HG02943 (cell line): ENCODE measurements at regions not wholly inside any gene's neighbourhood (a gene's known extent, or its start where the extent isn't known, plus 50 kb on each side); places are given as distances from the start of the nearest gene placed in this dataset.

ENCODE experiments used
- ATAC-seq: cut with Tn5 transposase; IDR thresholded peaks from one replicate; pipeline ENCODE4 v1.9.1; 2021; ENCODE audit warnings: mild to moderate bottlenecking, low read depth, moderate library complexity; ENCODE audit not compliant: unreplicated experiment

- no peak for ATAC-seq
These were observed 702.4 kb downstream of the TUSC7 start for GRCh38 chr3:117411971-117412370.

GRCh38 chr3:117417411-117417810, 707.8 kb downstream of the TUSC7 start:
- ATAC-seq, result no peak

DNA sequence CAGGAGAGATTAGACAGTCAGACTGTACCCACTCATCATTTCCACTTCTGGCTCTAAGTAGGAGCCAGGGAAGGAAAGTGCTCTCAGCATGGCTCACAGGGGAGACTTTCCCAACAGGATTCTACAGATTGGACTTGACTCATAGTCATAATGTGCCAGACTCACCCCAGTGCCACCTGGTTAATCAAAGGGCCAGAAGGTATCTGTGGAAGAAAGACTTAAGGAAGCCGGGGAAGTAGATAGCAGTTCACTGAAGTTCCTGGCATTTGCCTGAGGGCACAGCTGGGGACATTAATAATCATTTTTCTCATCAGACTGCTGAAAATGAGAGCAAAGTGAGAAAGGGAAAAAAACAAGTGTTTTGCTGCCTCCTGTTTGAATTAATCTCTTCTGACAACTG, 717.5 kb downstream of the TUSC7 start:
- no peak for ATAC-seq

DNA sequence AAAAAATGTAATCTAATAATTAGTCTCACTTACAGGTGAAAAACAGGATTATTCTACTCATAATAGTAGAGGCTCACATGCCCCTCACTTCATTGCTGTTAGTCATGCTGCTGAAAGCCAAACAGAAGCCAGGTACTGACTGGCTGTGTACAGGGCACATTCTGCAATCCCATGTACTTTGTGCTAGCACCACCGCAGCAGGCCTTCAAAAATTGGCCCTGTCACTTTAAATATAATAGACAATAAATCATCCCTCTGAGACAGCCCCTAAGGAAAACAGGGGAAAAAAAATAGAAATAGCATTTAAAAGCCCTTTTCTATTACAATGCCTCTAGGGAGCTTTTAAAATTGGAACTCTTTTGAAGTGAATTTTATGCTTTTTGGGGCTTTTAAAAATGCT, 723.8 kb downstream of the TUSC7 start:
- ATAC-seq, result no peak

GRCh38 chr3:117434661-117435412, 725.3 kb downstream of the TUSC7 start:
- ATAC-seq, result no peak

GRCh38 chr3:117435506-117435905, 725.9 kb downstream of the TUSC7 start:
- no peak for ATAC-seq

GRCh38 chr3:117439812-117440211, 730.2 kb downstream of the TUSC7 start:
- ATAC-seq, result no peak

GRCh38 chr3:117441851-117442250, 732.3 kb downstream of the TUSC7 start:
- no peak for ATAC-seq

DNA sequence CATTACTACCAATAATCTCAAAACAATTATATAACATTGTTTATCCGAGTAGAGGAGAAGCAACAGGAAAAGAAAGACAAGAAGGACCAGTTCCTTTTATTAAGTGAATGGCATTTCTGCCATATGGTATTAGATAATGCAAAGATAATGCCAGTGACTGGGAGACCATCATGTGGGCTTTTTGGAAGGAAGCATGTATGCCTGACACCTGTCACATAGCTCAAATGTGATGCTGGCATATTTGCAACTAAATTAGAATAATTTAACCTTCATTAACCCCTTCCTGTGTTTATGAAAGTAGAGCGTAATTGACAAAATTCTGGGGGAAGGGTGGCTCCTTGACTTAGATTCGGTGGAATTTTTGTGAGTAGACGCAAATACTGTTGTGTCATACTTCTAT, 733.0 kb downstream of the TUSC7 start:
- no peak for ATAC-seq

- no peak for ATAC-seq
These were observed 733.4 kb downstream of the TUSC7 start for GRCh38 chr3:117443014-117443413.

GRCh38 chr3:117444175-117444574, 734.6 kb downstream of the TUSC7 start:
- no peak for ATAC-seq

GRCh38 chr3:117447419-117447818, 737.8 kb downstream of the TUSC7 start:
- no peak for ATAC-seq

- no peak for ATAC-seq
These were observed 740.4 kb downstream of the TUSC7 start for GRCh38 chr3:117450026-117450425.

GRCh38 chr3:117454254-117454653, 744.7 kb downstream of the TUSC7 start:
- no peak for ATAC-seq

DNA sequence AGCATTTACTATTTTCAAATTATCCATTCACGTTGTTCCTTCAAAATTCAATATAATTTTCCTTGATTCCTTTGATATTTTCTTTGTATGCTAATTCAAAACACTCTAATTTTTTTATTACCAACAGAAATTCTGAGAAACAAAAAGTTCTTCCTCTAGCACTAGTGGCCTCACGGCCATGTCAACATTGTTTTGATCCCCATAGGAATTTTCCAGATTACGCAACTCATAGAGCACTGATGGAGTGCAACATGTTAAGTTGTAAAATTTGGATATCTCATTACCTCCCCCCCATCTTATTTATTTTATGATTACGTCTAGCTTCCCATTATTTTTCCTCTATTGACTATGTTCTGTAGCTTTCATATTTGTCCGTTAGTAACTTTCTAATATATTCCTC, 745.3 kb downstream of the TUSC7 start:
- no peak for ATAC-seq

- no peak for ATAC-seq
These were observed 746.2 kb downstream of the TUSC7 start for GRCh38 chr3:117455782-117456181.

DNA sequence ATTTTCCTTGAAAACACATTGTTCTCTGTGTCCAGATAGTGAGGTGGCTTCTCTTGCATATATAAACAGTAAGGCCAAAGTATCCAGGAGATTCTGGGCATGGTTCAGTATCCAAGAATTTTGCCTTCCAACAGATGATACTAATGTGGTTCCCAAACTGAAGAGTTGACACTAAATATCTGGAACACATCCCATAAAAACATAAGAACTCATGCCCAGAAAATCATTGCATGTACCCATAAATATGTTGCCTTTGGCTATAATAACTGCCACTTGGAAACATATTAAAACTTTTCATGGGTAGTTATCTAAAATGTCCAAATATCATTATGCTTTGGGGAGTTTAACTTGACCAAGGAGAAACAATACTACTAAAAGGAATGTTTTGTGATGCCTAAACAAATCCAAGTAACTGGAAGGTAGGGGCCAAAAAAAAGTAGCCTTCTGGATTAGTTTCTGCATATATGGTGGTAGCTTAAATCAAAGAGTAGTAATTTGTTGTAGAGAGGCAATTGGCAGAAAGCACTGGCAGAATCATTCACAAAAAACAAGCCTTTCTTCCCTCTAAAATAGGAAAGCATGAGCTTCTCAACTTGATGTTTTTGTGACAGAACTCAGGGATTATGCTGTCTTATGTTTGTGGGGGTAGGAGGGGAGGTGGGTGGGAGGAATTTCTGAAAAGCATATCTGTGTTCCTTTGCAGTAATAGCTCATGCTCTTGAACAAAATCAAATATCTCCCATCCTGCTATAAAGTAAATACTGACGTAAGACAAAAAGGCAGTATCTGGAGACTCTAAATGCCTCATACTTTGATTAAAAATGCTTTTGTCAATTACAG, 753.9 kb downstream of the TUSC7 start:
- ATAC-seq, result no peak

DNA sequence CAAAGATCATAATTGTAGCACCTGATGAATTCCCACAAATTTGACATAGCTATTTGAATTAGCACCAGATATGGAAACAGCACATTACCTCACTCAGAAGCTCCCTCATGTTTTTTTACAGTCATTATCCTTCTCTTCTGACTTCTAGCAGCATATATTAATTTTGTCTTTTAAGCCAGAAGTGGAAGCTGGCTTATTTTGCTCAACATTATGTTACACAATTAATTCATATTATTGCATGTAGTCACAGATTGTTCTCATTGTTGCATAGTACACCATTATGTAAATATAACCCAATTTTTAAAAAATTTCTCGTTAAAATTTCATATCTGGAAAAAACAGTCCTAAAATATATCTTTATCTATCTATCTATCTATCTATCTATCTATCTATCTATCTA, 762.3 kb downstream of the TUSC7 start:
- no peak for ATAC-seq

DNA sequence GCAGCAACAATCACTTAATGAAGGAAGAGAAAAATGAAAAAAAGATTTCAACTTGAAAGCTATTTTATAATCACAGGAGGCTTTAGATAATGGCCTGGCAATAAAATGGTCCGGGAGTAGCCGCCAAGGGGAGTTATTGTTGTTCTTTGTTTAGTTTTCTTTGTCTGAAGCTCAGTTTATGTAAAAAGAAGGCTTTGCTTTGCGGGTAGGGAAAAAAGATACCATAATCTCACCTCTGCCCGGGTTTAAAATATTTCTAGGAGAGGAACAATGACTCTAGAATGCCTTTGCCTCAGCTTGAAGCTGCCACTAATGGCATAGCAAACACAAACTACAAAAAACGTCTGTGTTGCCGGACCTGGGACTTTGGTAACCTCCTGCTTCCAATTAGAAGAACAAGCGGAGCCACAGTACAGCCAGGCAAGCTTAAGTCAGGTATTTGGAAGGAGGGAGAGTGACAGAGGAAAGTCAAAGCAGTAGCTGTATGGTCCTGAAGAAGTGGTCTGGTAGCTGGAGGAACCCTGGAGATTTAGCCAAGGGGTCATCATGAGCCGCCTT, 764.5 kb downstream of the TUSC7 start:
- ATAC-seq, result no peak

GRCh38 chr3:117476572-117476971, 767.0 kb downstream of the TUSC7 start:
- ATAC-seq, result no peak

DNA sequence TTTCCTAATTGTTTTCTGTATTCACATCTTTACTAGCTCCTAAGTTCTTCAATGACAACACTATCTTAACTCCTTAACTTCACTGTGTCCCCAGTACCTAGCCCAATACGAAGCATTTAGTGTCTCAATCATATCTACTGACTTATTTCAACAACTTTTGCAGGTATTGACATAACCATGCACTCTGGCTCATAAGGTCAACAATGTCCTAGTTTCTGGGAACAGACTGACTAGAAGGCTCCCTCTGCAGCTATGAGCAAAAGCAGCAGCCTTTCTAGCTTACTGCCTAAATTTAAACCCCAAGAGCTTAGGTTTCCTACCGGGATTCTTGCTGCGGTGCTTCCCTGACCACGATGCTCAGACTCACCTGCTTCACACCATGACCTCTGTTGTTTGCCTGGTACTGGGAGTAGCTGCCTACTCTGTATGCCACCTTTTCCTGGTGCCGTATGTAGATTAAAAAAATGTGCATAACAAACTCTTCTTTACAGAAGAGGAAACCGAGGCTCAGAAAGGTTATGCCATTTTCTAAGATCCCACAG, 767.7 kb downstream of the TUSC7 start:
- no peak for ATAC-seq
